GM19025 (cell line): ENCODE measurements at regions not wholly inside any gene's neighbourhood (a gene's known extent, or its start where the extent isn't known, plus 50 kb on each side); places are given as distances from the start of the nearest gene placed in this dataset.

ENCODE experiments used
- ATAC-seq: cut with Tn5 transposase; IDR thresholded peaks from one replicate; pipeline ENCODE4 v1.9.1; 2021; ENCODE audit warnings: mild to moderate bottlenecking, low read depth, moderate library complexity; ENCODE audit not compliant: unreplicated experiment

GRCh38 chr1:216902669-216903381 is 179.6 kb upstream of the ESRRG start:
- no peak for ATAC-seq

GRCh38 chr1:216900116-216900620 is 176.9 kb upstream of the ESRRG start:
- no peak for ATAC-seq

- ATAC-seq: no peak
These were observed 175.6 kb upstream of the ESRRG start for GRCh38 chr1:216898801-216899200.

GRCh38 chr1:216896146-216896545 is 172.9 kb upstream of the ESRRG start:
- no peak for ATAC-seq

GRCh38 chr1:216894494-216894893 is 171.3 kb upstream of the ESRRG start:
- no peak for ATAC-seq

GRCh38 chr1:216892581-216893160 is 169.4 kb upstream of the ESRRG start:
- no peak for ATAC-seq

DNA sequence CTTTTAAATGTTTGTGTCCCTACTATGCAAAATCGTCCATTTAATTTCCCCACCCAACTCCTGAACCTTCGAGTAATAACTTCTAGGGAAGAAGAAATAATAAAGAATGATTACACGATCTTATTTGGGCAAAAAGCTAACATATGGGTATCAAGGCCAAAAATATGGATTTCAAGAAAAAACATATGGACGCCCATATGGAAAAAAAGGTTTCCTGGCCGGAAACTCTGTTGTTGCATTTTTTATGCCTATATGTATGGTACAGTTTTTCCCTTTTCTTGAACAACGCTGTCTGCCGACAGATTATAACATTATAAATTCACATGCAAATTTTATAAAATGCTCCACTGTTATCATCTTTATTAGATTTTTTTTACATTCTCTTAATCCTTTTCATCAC is 167.6 kb upstream of the ESRRG start:
- no peak for ATAC-seq

GRCh38 chr1:216888731-216889130 is 165.5 kb upstream of the ESRRG start:
- ATAC-seq: no peak

- ATAC-seq: no peak
These were observed 163.8 kb upstream of the ESRRG start for GRCh38 chr1:216887032-216887431.

GRCh38 chr1:216884614-216885229 is 161.5 kb upstream of the ESRRG start:
- ATAC-seq: no peak

GRCh38 chr1:216883518-216883917 is 160.3 kb upstream of the ESRRG start:
- no peak for ATAC-seq

- ATAC-seq: no peak
These were observed 158.5 kb upstream of the ESRRG start for GRCh38 chr1:216881695-216882094.

- no peak for ATAC-seq
These were observed 143.5 kb upstream of the ESRRG start for GRCh38 chr1:216866714-216867113.

DNA sequence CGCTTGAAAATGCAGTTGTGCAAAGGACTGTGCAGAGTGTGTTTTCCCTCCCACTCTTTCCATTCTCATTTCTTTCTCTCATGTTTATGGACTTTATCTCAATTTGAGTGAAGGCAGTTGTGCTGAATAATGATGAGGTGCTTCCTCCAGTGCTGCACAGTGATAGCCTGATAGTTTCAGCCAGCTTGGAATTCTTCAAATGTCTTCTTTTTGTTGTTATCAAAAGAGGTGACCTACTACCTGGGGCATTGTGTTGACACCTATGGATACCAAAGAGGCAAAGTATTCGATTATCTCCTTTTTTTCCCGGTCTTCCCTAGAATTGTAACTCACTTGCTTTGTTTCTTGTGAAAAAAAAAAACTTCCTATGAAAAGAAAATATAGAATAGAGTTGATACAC is 132.6 kb upstream of the ESRRG start:
- no peak for ATAC-seq

DNA sequence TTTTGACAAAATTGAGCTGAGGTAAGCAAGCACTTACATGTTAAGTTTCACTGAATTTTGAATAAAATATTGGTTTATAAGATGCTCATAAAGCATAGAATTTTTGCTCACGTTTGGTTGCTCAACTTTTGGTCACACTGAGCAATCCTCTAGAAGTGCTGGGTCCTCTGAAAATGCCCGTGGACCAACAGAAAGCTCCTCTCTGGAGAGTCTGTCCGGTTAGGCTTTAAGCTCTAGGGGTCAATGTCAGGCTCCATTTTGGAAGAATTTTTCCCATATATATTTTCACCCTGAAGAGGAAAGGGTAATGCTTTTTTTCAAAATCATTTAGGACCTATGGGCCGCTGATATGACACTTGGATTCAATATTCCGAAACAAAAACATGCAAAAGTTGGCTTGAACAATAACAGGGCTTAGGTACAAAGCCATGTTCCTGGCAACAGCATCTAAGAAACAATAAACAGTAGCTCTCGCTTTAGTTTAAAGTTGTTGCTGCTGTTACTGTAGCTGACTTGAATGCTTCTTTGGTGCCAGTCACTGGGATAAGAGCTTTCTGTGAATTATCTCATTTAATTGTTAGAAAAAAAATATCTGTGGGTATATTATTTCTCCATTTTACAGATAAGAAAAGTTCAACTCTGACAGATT is 131.7 kb upstream of the ESRRG start:
- ATAC-seq: no peak

DNA sequence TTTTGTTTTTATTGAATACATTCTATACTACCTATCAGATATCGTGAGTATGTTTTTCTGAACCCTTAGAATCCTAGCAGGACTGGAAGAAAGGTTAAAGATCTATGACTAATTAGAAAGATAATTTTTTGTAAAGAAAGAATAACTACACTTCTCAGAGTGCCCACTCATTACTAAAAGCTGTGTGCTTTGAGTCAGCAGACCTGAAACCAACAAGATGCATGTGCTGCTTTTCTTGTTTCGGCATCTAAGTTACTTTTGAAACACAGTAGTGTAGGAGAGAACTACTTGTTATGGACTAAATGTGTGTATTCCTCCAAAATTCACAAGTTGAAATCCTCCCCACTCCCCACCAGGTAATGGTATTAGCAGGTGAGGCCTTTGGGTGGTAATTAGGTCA is 127.8 kb upstream of the ESRRG start:
- ATAC-seq: no peak

DNA sequence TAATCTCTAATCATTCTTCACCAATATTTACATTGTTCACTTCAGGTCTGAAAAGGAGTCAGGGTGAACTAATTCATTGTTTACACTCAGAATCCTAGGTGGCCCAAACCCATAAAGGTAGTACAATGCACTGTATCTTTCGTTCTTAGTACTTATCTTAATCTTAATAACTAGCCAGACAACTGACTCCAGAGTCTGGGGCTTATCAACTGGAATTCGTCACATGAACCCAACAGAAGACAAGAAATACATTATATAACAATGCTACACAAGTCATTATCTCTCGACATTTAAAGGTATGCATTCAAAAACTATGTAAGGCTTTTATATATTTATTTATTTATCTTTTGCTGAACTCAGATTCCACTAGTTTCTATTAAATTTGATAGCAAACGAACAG is 125.9 kb upstream of the ESRRG start:
- no peak for ATAC-seq

DNA sequence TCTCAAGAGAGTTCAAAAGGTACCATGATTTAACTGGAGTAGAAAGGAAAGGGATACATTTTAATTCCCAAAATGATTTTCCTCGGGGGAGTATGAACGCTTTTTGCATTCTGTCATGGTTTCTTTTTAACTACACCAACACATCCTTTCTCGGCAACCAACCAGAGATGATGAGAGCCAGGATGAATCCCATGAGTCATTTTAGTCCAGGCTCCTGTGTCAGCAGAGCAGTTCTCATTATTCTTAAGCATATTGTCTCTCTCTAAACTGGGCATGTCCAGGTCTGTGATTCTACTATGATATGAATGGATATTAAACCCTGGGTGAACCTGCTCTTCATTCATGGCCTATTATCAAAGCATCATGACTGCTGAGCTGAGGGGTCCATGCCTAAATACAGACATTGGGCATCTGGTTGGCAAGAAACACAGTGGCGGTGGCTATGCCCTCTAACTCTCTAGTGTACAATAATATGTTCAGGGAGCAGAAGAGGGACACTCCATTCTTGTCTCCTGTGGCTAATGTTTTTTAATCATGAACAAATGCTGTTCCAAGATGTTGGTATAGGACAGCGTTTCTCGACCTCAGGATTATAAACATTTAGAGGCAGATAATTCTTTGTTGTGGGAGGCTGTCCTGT is 124.3 kb upstream of the ESRRG start:
- ATAC-seq: no peak

DNA sequence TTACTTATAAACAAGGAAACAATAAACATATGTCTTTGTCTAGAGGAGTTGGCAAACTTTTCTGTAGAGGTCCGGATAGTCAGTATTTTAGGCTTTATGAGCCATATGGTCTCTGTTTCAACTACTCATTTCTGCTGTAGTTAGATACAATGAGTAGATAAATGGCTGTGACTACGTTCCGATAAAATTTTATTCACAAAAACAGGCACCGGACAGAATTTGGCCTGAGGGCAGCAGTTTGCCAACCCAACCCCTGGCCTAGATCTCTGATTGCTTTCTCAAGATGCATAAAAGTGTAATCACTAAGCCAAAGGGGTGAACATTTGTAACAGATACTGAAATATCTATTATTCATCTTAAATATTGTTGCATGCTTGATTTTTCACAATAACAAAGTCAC is 123.1 kb upstream of the ESRRG start:
- ATAC-seq: no peak

DNA sequence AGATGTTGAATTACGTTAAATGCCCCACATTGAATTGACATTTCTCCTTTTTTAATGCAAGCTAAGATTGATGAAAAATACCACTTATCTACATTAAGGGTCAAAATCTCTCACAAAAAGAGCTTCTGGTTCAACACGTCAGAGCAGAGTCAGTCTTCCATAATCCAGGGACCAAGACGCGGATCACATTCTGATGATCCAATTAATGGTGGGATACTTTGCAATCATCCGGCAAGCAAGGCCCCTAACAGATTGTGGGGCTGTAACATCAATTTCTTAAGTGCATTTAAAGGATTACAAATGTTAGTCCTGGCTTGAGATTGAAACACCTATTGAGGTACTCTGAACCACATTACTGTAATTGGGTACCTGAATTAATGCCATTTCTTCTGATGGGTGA is 120.2 kb upstream of the ESRRG start:
- ATAC-seq: no peak

- no peak for ATAC-seq
These were observed 117.9 kb upstream of the ESRRG start for GRCh38 chr1:216841165-216841564.
